ENCODE measurements at regions not wholly inside any gene's neighbourhood (a gene's known extent, or its start where the extent isn't known, plus 50 kb on each side); places are given as distances from the start of the nearest gene placed in this dataset.
"Not testable (repeated sequence)": the region's sequence is repeated elsewhere in the genome, so short reads cannot be mapped to it uniquely, and the experiment has no call there.

DNA sequence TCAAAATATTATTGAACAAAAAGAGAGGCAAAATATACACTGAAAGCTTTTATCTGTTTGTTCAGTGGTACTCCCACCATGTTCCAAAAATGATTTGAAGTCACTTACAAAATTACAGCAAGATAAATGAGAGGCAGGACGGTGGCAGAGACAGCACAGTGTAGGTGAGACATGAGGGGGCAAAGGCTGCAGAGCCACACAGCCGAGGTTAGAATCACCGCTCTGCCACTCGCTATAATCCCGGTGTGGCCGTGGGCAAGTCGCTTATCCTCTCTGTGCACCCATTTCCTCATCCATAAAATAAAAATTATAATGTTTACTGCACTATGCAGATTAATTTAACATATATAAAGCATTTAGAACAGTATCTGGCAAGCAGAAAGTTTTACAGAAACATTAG, 140.1 kb upstream of the BEND6 start:
- no peaks in the 10 kb centered on the region for H3K27me3 ChIP-seq (ENCODE audit: insufficient read depth, low read length)
- no peaks in the 10 kb centered on the region for H4K20me1 ChIP-seq (ENCODE audit: insufficient read depth, low read length)
- no peaks in the 10 kb centered on the region for H3K79me2 ChIP-seq (ENCODE audit: insufficient read depth, low read length)
- no peaks in the 10 kb centered on the region; the same call in 1 of the 2 replicates for H3F3A ChIP-seq (ENCODE audit: insufficient read depth, low read length)
- H3K27ac ChIP-seq (ENCODE audit: low read depth, low read length, poor library complexity, severe bottlenecking): no peak overlapping the region
- no peaks in the 10 kb centered on the region for H3K4me1 ChIP-seq (ENCODE audit: insufficient read depth, low read length, severe bottlenecking)
- no peaks in the 10 kb centered on the region for H3K9me2 ChIP-seq (ENCODE audit: low read depth, low read length)
- H3K4me3 ChIP-seq (ENCODE audit: low read depth, low read length, poor library complexity, severe bottlenecking): no peak overlapping the region
- TF ChIP-seq EZH2 (IDR thresholded peaks at IDR 0.05; ENCODE audit: borderline replicate concordance, low read length): no peak
- TF ChIP-seq, protein P1, sequence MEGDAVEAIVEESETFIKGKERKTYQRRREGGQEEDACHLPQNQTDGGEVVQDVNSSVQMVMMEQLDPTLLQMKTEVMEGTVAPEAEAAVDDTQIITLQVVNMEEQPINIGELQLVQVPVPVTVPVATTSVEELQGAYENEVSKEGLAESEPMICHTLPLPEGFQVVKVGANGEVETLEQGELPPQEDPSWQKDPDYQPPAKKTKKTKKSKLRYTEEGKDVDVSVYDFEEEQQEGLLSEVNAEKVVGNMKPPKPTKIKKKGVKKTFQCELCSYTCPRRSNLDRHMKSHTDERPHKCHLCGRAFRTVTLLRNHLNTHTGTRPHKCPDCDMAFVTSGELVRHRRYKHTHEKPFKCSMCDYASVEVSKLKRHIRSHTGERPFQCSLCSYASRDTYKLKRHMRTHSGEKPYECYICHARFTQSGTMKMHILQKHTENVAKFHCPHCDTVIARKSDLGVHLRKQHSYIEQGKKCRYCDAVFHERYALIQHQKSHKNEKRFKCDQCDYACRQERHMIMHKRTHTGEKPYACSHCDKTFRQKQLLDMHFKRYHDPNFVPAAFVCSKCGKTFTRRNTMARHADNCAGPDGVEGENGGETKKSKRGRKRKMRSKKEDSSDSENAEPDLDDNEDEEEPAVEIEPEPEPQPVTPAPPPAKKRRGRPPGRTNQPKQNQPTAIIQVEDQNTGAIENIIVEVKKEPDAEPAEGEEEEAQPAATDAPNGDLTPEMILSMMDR (IDR thresholded peaks at IDR 0.05; ENCODE audit: low read length): no peak
- H2AFZ ChIP-seq (ENCODE audit: low read length): no peak overlapping the region
- H3K36me3 ChIP-seq (ENCODE audit: insufficient read depth, low read length): no peaks in the 10 kb centered on the region
- no peaks in the 10 kb centered on the region for H3K9me3 ChIP-seq (ENCODE audit: low read length)
- H3K4me2 ChIP-seq (ENCODE audit: low read length): no peak overlapping the region
- H3K9ac ChIP-seq (ENCODE audit: low read length): no peak overlapping the region

GRCh38 chr6:56814308-56814707, 140.6 kb upstream of the BEND6 start:
- H4K20me1 ChIP-seq (ENCODE audit: insufficient read depth, low read length): no peaks in the 10 kb centered on the region
- TF ChIP-seq, protein P1 (IDR thresholded peaks at IDR 0.05; ENCODE audit: low read length): no peak
- no peak for TF ChIP-seq EZH2 (IDR thresholded peaks at IDR 0.05; ENCODE audit: borderline replicate concordance, low read length)
- H3K36me3 ChIP-seq (ENCODE audit: insufficient read depth, low read length): no peaks in the 10 kb centered on the region
- no peaks in the 10 kb centered on the region for H3K79me2 ChIP-seq (ENCODE audit: insufficient read depth, low read length)
- H3K4me1 ChIP-seq (ENCODE audit: insufficient read depth, low read length, severe bottlenecking): no peaks in the 10 kb centered on the region
- H2AFZ ChIP-seq (ENCODE audit: low read length): no peak overlapping the region
- no peaks in the 10 kb centered on the region for H3K9me2 ChIP-seq (ENCODE audit: low read depth, low read length)
- no peak overlapping the region for H3K27ac ChIP-seq (ENCODE audit: low read depth, low read length, poor library complexity, severe bottlenecking)
- H3F3A ChIP-seq (ENCODE audit: insufficient read depth, low read length): no peaks in the 10 kb centered on the region; the same call in 1 of the 2 replicates
- H3K27me3 ChIP-seq (ENCODE audit: insufficient read depth, low read length): no peaks in the 10 kb centered on the region
- no peak overlapping the region for H3K4me3 ChIP-seq (ENCODE audit: low read depth, low read length, poor library complexity, severe bottlenecking)
- no peak overlapping the region for H3K9ac ChIP-seq (ENCODE audit: low read length)
- no peaks in the 10 kb centered on the region for H3K9me3 ChIP-seq (ENCODE audit: low read length)
- no peak overlapping the region for H3K4me2 ChIP-seq (ENCODE audit: low read length)

DNA sequence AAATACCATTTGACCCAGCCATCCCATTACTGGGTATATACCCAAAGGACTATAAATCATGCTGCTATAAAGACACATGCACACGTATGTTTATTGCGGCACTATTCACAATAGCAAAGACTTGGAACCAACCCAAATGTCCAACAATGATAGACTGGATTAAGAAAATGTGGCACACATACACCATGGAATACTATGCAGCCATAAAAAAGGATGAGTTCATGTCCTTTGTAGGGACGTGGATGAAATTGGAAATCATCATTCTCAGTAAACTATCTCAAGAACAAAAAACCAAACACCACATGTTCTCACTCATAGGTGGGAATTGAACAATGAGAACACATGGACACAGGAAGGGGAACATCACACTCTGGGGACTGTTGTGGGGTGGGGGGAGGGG, 142.1 kb upstream of the BEND6 start:
- H3K27ac ChIP-seq (ENCODE audit: low read depth, low read length, poor library complexity, severe bottlenecking); H3K4me2 ChIP-seq (ENCODE audit: low read length); H3K4me1 ChIP-seq (ENCODE audit: insufficient read depth, low read length, severe bottlenecking); H3K4me3 ChIP-seq (ENCODE audit: low read depth, low read length, poor library complexity, severe bottlenecking); H3F3A ChIP-seq (ENCODE audit: insufficient read depth, low read length); H2AFZ ChIP-seq (ENCODE audit: low read length); H3K27me3 ChIP-seq (ENCODE audit: insufficient read depth, low read length); H3K9me2 ChIP-seq (ENCODE audit: low read depth, low read length); H3K79me2 ChIP-seq (ENCODE audit: insufficient read depth, low read length); H3K9me3 ChIP-seq (ENCODE audit: low read length); H3K36me3 ChIP-seq (ENCODE audit: insufficient read depth, low read length); H4K20me1 ChIP-seq (ENCODE audit: insufficient read depth, low read length); H3K9ac ChIP-seq (ENCODE audit: low read length): not testable (repeated sequence)

GRCh38 chr6:56808871-56809359, 146.0 kb upstream of the BEND6 start:
- H3K4me2 ChIP-seq (ENCODE audit: low read length): no peak overlapping the region
- no peaks in the 10 kb centered on the region for H3K9me3 ChIP-seq (ENCODE audit: low read length)
- H3K79me2 ChIP-seq (ENCODE audit: insufficient read depth, low read length): no peaks in the 10 kb centered on the region
- H3K4me1 ChIP-seq (ENCODE audit: insufficient read depth, low read length, severe bottlenecking): no peaks in the 10 kb centered on the region
- H3K27ac ChIP-seq (ENCODE audit: low read depth, low read length, poor library complexity, severe bottlenecking): no peak overlapping the region
- H3K9me2 ChIP-seq (ENCODE audit: low read depth, low read length): no peaks in the 10 kb centered on the region
- no peak overlapping the region for H3K4me3 ChIP-seq (ENCODE audit: low read depth, low read length, poor library complexity, severe bottlenecking)
- H3K27me3 ChIP-seq (ENCODE audit: insufficient read depth, low read length): no peaks in the 10 kb centered on the region
- no peaks in the 10 kb centered on the region for H4K20me1 ChIP-seq (ENCODE audit: insufficient read depth, low read length)
- H3K9ac ChIP-seq (ENCODE audit: low read length): no peak overlapping the region
- H3F3A ChIP-seq (ENCODE audit: insufficient read depth, low read length): no peaks in the 10 kb centered on the region
- no peaks in the 10 kb centered on the region for H3K36me3 ChIP-seq (ENCODE audit: insufficient read depth, low read length)
- TF ChIP-seq EZH2 (IDR thresholded peaks at IDR 0.05; ENCODE audit: borderline replicate concordance, low read length): no peak
- TF ChIP-seq, protein P1 (IDR thresholded peaks at IDR 0.05; ENCODE audit: low read length): no peak
- H2AFZ ChIP-seq (ENCODE audit: low read length): no peak overlapping the region

Data from OCI-LY1 (cell line).